Activated CD4-positive, alpha-beta T cell treated with anti-CD3 and anti-CD28 coated beads, Interleukin-2, amount 50 U/mL, for 48 hours (primary cell): ENCODE measurements at regions not wholly inside any gene's neighbourhood (a gene's known extent, or its start where the extent isn't known, plus 50 kb on each side); places are given as distances from the start of the nearest gene placed in this dataset.

Source experiments
- DNase-seq, 2 experiments: peaks; one replicate each; pipeline ENCODE4 v3.0.0-alpha.2; 2020

GRCh38 chr17:77266891-77267341 is 126.1 kb downstream of the SEC14L1 start:
- DNase-seq = no peak

GRCh38 chr17:77269696-77270681 is 129.2 kb downstream of the SEC14L1 start:
- no peak for DNase-seq

- DNase-seq = no peak
Measured at GRCh38 chr17:77271411-77271810, 130.6 kb downstream of the SEC14L1 start.

- DNase-seq = no peak
Measured at GRCh38 chr17:77273397-77274085, 132.8 kb downstream of the SEC14L1 start.

- no peak for DNase-seq
Measured at GRCh38 chr17:77274096-77274845, 133.5 kb downstream of the SEC14L1 start.

- no peak for DNase-seq
Measured at GRCh38 chr17:77279448-77280303, 138.9 kb downstream of the SEC14L1 start.

- DNase-seq = peak in 1 of 2 experiments; percentile 19
Measured at GRCh38 chr17:77280304-77281121, 139.7 kb downstream of the SEC14L1 start.

GRCh38 chr17:77281122-77281903 is 140.5 kb downstream of the SEC14L1 start:
- peak; percentile 49 to 56 for DNase-seq

GRCh38 chr17:77281904-77282367 is 141.2 kb downstream of the SEC14L1 start:
- DNase-seq = no peak

GRCh38 chr17:77282524-77283515 is 142.1 kb downstream of the SEC14L1 start:
- DNase-seq = peak in 1 of 2 experiments; percentile 23

- no peak for DNase-seq
Measured at GRCh38 chr17:77284023-77284617, 143.4 kb downstream of the SEC14L1 start.

GRCh38 chr17:77285594-77286390 is 145.0 kb downstream of the SEC14L1 start:
- DNase-seq = peak in 1 of 2 experiments; percentile 12

GRCh38 chr17:77286391-77286640 is 145.5 kb downstream of the SEC14L1 start:
- no peak for DNase-seq

GRCh38 chr17:77286641-77287431 is 146.1 kb downstream of the SEC14L1 start:
- DNase-seq = no peak

- DNase-seq = no peak
Measured at GRCh38 chr17:77287432-77288068, 146.8 kb downstream of the SEC14L1 start.

- DNase-seq = no peak
Measured at GRCh38 chr17:77288115-77288619, 147.4 kb downstream of the SEC14L1 start.
